ENCODE measurements at regions not wholly inside any gene's neighbourhood (a gene's known extent, or its start where the extent isn't known, plus 50 kb on each side); places are given as distances from the start of the nearest gene placed in this dataset.

- TF ChIP-seq, protein P1, sequence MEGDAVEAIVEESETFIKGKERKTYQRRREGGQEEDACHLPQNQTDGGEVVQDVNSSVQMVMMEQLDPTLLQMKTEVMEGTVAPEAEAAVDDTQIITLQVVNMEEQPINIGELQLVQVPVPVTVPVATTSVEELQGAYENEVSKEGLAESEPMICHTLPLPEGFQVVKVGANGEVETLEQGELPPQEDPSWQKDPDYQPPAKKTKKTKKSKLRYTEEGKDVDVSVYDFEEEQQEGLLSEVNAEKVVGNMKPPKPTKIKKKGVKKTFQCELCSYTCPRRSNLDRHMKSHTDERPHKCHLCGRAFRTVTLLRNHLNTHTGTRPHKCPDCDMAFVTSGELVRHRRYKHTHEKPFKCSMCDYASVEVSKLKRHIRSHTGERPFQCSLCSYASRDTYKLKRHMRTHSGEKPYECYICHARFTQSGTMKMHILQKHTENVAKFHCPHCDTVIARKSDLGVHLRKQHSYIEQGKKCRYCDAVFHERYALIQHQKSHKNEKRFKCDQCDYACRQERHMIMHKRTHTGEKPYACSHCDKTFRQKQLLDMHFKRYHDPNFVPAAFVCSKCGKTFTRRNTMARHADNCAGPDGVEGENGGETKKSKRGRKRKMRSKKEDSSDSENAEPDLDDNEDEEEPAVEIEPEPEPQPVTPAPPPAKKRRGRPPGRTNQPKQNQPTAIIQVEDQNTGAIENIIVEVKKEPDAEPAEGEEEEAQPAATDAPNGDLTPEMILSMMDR (IDR thresholded peaks at IDR 0.05) = no peak
- no peak for TF ChIP-seq POLR2A (IDR thresholded peaks at IDR 0.05)
These were observed 144.6 kb upstream of the IGFBP7 start for GRCh38 chr4:57254754-57255153.
